Endothelial cell of umbilical vein (primary cell): ENCODE measurements at regions not wholly inside any gene's neighbourhood (a gene's known extent, or its start where the extent isn't known, plus 50 kb on each side); places are given as distances from the start of the nearest gene placed in this dataset.

Experiments used
- BruUV-seq: library from RNA; stranded (reverse); fragments of 400-500 nt; replicated peaks from 2 replicates; lab custom pipeline; 2021; lab: Mats Ljungman, UMichigan
- CTCF ChIA-PET: fragments of 300-600, 350-600 bp; sonication (Branson Sonifier 250); formaldehyde crosslinking; loops from one replicate; lab custom pipeline; 2021; ENCODE audit warnings: antibody characterized with exemption, inconsistent platforms; lab: Charles Lee
- POLR2A ChIA-PET: fragments of 300-600, 350-600 bp; sonication (Branson Sonifier 250); formaldehyde crosslinking; loops from one replicate; lab custom pipeline; 2021; ENCODE audit warnings: antibody characterized with exemption, inconsistent platforms; lab: Charles Lee
- DNase-seq: peaks from one replicate; pipeline ENCODE4 v3.0.0-alpha.2; 2011; ENCODE audit warnings: low read depth, low spot score
- FAIRE-seq: peaks from 2 replicates; lab custom pipeline; 2011; peaks lifted over from hg19 to GRCh38; lab: Jason Lieb, UNC
- H2AFZ ChIP-seq: 2 replicates; pipeline ENCODE4 v1.6.0; 2012; ENCODE audit warnings: low read depth, low read length, control low read depth, inconsistent platforms
- H3K27ac ChIP-seq: 2 replicates; pipeline ENCODE4 v1.5.1; 2011; ENCODE audit warnings: low read depth, mild to moderate bottlenecking, control low read depth, low read length, moderate library complexity; ENCODE audit not compliant: insufficient read depth
- H3K27me3 ChIP-seq, 2 experiments: 2 replicates each; pipeline versions ENCODE4 v1.6.0 to v1.6.1; 2011; ENCODE audit warnings: low read length in 2 of 2, mixed read lengths in 1 of 2; ENCODE audit not compliant: control insufficient read depth in 2 of 2, insufficient read depth in 2 of 2
- H3K36me3 ChIP-seq, 2 experiments: 2 replicates in 1 of 2; 3 replicates in 1 of 2; pipeline ENCODE4 v1.5.1; 2011; ENCODE audit warnings: low read length in 2 of 2, mild to moderate bottlenecking in 1 of 2, moderate library complexity in 1 of 2; ENCODE audit not compliant: control insufficient read depth in 2 of 2, insufficient read depth in 2 of 2; ENCODE audit errors: extremely low read depth in 1 of 2
- H3K4me1 ChIP-seq: 3 replicates; pipeline ENCODE4 v1.5.1; 2011; ENCODE audit warnings: mild to moderate bottlenecking, low read length; ENCODE audit not compliant: control insufficient read depth, insufficient read depth; ENCODE audit errors: extremely low read depth
- H3K4me2 ChIP-seq: 2 replicates; pipeline ENCODE4 v1.6.1; 2011; ENCODE audit warnings: low read length, control low read depth, mixed read lengths; ENCODE audit not compliant: insufficient read depth
- H3K4me3 ChIP-seq, 3 experiments: fragments of 200-600 bp in 1 of 3; sonication (generic), shearing (Covaris generic) in 1 of 3; replicated peaks in 1 of 3; 2 replicates each; pipeline ENCODE4 v1.5.1; 2011 to 2016; ENCODE audit warnings: control low read depth in 3 of 3, low read length in 3 of 3, mild to moderate bottlenecking in 2 of 3, inconsistent platforms in 1 of 3, low read depth in 1 of 3, moderate library complexity in 1 of 3; ENCODE audit not compliant: insufficient read depth in 1 of 3
- H3K79me2 ChIP-seq: 2 replicates; pipeline ENCODE4 v1.6.0; 2012; ENCODE audit warnings: low read length, inconsistent platforms; ENCODE audit not compliant: control insufficient read depth, insufficient read depth
- H3K9ac ChIP-seq: replicated peaks from 2 replicates; pipeline ENCODE3; 2011; ENCODE audit warnings: low read length, control low read depth; ENCODE audit not compliant: insufficient read depth; ENCODE audit errors: extremely low read depth
- H3K9me1 ChIP-seq: replicated peaks from 3 replicates; pipeline ENCODE4 v1.6.0; 2011; ENCODE audit warnings: mild to moderate bottlenecking, low read length; ENCODE audit not compliant: control insufficient read depth, insufficient read depth; ENCODE audit errors: extremely low read depth
- H3K9me3 ChIP-seq: replicated peaks from 2 replicates; pipeline ENCODE4 v1.5.1; 2012; ENCODE audit warnings: low read length, inconsistent platforms; ENCODE audit not compliant: control insufficient read depth, insufficient read depth
- H4K20me1 ChIP-seq: replicated peaks from 2 replicates; pipeline ENCODE3; 2011; ENCODE audit warnings: mild to moderate bottlenecking, low read length; ENCODE audit not compliant: control insufficient read depth, insufficient read depth; ENCODE audit errors: extremely low read depth
- CTCF ChIP-seq, 2 donors: IDR thresholded peaks; 1 replicate in 1 of 2; 2 replicates in 1 of 2; pipeline ENCODE4 v1.5.1; 2011; ENCODE audit warnings: low read length in 2 of 2, mild to moderate bottlenecking in 2 of 2, moderate library complexity in 2 of 2, control low read depth in 1 of 2, inconsistent platforms in 1 of 2, low read depth in 1 of 2; ENCODE audit not compliant: insufficient read depth in 1 of 2; ENCODE audit errors: extremely low read depth in 1 of 2
- EZH2 ChIP-seq: IDR thresholded peaks from 2 replicates; pipeline ENCODE4 v1.6.1; 2012; ENCODE audit warnings: borderline replicate concordance, low read depth, mild to moderate bottlenecking, moderate library complexity, low read length, inconsistent platforms; ENCODE audit not compliant: severe bottlenecking
- FOS ChIP-seq: IDR thresholded peaks from 2 replicates; pipeline ENCODE4 v1.6.1; 2011; ENCODE audit warnings: mild to moderate bottlenecking, low read length, moderate library complexity, borderline replicate concordance; ENCODE audit not compliant: insufficient read depth
- GATA2 ChIP-seq: IDR thresholded peaks from 2 replicates; pipeline ENCODE4 v1.7.0; 2011; ENCODE audit warnings: low read depth, mild to moderate bottlenecking, moderate library complexity, mixed read lengths, low read length; ENCODE audit not compliant: insufficient read length, insufficient read depth
- JUN ChIP-seq: IDR thresholded peaks from 2 replicates; pipeline ENCODE4 v1.6.1; 2011; ENCODE audit warnings: borderline replicate concordance, low read depth; ENCODE audit not compliant: insufficient read length, insufficient read depth
- MAX ChIP-seq: IDR thresholded peaks from 2 replicates; pipeline ENCODE4 v1.6.1; 2011; ENCODE audit not compliant: insufficient read depth, insufficient read length
- MYC ChIP-seq: IDR thresholded peaks from one replicate; pipeline ENCODE4 v1.6.1; 2011; ENCODE audit warnings: mild to moderate bottlenecking, low read depth, low read length
- POLR2A ChIP-seq: IDR thresholded peaks from 2 replicates; pipeline ENCODE4 v1.6.1; 2012; ENCODE audit warnings: low read depth, mild to moderate bottlenecking, control low read depth, low read length
- POLR2AphosphoS5 ChIP-seq: IDR thresholded peaks from 2 replicates; pipeline ENCODE4 v1.6.1; 2012; ENCODE audit warnings: low read depth, mild to moderate bottlenecking, control low read depth, low read length, moderate library complexity; ENCODE audit not compliant: insufficient read depth
- dilution Hi-C: fragments of 300-500 bp; cut with MboI; formaldehyde crosslinking; loops from one replicate; pipeline ENCODE4 v1.15.0; 2019; ENCODE audit warnings: low sequenced_read_pairs; ENCODE audit not compliant: extremely low pct_ligation_motif_present
- intact Hi-C: fragments of 100-400 bp; cut with micrococcal nuclease; formaldehyde crosslinking; loops from one replicate; pipeline ENCODE4 v1.10.0; 2022

GRCh38 chr1:56174176-56174885 is 405.0 kb downstream of the PLPP3 start:
- Histone ChIP-seq H3K9me1 (no peaks in the 10 kb centered on the region), H3K27me3 (no peaks in the 10 kb centered on the region), H2AFZ (no peak overlapping the region), H3K4me3 (no peak overlapping the region), H3K27ac (no peak overlapping the region), H4K20me1 (no peaks in the 10 kb centered on the region), H3K9me3 (no peaks in the 10 kb centered on the region), H3K4me1 (no peaks in the 10 kb centered on the region), H3K79me2 (no peaks in the 10 kb centered on the region), H3K4me2 (no peak overlapping the region), H3K36me3 (no peaks in the 10 kb centered on the region), H3K9ac (no peak overlapping the region)
- FAIRE-seq: no peak
- ChIA-PET POLR2A (no interaction called here), CTCF (interaction anchor here (1.9 kb wide), 1 partner anchor 15 kb away, joined by 4 read pairs; no protein-coding TSS in a partner anchor)
- no peak for DNase-seq
- BruUV-seq: no TSS peak
- no peak for TF ChIP-seq POLR2A
- no peak for TF ChIP-seq FOS
- no peak for TF ChIP-seq GATA2
- no peak for TF ChIP-seq EZH2
- no peak for TF ChIP-seq MAX
- no peak for TF ChIP-seq POLR2AphosphoS5
- no peak for TF ChIP-seq MYC
- no peak for TF ChIP-seq CTCF (IDR thresholded peaks at IDR 0.05; ENCODE audit: extremely low read depth in 1 of 2, insufficient read depth in 1 of 2, low read depth in 1 of 2, low read length in 2 of 2)
- TF ChIP-seq JUN: no peak
- dilution Hi-C loops (no loop called here), intact Hi-C loops (no loop called here)
